Urothelium cell line (cell line): ENCODE measurements at regions not wholly inside any gene's neighbourhood (a gene's known extent, or its start where the extent isn't known, plus 50 kb on each side); places are given as distances from the start of the nearest gene placed in this dataset.
A peak's percentile ranks its signal among the peaks of the same experiment; 100 is the strongest.
"Not testable (repeated sequence)": the region's sequence is repeated elsewhere in the genome, so short reads cannot be mapped to it uniquely, and the experiment has no call there.

Source experiments
- DNase-seq: peaks from one replicate; pipeline ENCODE4 v3.0.0; 2011; ENCODE audit warnings: low spot score, mixed read lengths
- FAIRE-seq: peaks from 2 replicates; lab custom pipeline; 2011; peaks lifted over from hg19 to GRCh38; lab: Jason Lieb, UNC

DNA sequence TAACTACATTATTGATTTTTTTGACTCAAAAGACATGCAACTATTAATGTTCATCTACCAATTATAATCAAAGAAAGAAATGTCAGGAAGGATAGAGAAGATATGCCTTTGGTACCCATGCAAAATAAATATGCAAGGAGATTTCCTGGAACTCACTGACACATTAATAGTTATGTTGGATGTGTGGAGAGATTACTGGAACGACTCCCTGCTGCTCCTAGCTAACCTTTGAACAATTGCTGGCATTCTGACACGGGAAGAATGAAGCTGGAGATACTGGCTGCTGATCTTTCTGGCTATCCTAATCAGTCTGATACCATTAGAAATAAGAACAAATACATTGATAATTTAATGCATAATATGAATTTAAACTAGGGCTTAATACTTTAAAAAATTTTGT, 507.9 kb upstream of the NRG3 start:
- DNase-seq (no peak), FAIRE-seq (no peak)

DNA sequence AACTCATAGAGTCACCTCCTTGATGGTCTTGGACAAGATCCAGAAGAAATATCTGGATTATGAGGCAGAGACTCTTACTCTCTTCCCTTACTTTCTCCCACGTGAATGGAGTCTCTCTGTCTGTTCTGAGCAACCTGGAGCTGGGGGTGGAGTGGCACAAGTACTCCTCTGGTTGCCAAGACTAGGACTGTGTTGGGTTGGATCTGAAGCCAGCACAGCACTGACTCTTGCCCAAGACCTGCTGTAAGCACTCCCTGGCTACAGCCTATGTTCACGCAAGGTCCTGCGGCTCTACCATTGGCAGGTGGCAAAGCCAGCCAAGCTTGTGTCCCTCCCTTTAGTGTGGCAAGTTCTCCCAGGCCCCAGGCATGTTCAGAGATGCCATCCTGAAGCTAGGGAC, 488.2 kb upstream of the NRG3 start:
- no peak for FAIRE-seq
- DNase-seq = no peak

DNA sequence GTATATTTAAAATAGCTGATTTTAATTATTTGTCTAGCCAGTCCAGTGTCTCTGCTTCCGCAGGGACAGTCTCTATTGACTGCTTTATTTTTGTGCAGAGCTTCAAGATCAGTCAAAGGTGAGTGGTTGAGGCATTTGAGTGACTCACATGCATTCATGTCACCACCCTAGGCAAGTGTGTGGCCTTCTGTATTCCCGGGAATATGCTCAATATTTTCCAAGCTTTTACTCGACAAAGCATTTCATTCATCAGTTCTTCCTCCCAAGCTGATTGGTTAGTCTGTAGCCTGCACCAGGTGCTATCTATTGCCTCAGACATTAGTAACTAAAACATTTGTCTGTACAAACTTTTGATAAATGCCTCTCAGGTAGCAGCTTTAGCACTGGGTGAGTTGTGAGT, 471.5 kb upstream of the NRG3 start:
- DNase-seq (peak; percentile 4), FAIRE-seq (no peak)

DNA sequence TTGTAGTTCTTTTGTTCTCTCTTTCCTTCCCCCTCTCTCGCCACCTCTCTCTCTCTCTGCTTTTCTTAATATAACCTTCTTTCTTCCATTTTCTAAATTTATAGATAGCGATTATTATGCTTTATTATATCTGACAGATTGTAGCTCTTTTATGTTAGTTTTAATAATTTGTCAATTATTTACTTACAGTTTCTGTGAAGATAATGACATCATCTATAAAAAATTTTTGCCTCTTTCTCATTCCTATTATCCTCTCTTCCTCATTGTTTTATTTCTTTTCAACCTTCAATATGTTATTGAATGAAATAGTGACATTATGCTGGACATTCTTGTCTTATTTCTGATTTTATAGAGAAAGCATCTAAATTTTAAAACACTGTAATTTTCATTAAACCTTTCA, 469.6 kb upstream of the NRG3 start:
- DNase-seq = no peak
- FAIRE-seq = no peak

DNA sequence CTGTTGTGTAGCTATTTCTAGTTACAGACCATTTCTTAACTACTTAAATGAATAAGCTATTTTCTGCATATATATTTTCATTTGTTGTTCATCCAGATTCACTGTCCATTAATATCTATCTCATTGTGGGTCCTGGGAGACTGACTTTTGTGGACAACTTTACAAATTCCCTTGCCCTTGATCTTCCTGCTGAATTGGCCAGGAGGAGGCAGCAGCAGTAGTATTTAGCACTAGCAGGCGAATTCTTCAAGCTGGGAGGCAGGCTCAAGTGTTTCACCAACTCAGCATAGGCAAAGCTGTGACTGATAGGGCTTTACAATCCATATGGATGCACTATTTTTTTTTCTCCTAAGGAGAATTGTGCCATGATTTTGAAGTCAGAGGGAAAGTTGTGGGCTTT, 461.0 kb upstream of the NRG3 start:
- DNase-seq = peak; percentile 6
- FAIRE-seq = no peak

DNA sequence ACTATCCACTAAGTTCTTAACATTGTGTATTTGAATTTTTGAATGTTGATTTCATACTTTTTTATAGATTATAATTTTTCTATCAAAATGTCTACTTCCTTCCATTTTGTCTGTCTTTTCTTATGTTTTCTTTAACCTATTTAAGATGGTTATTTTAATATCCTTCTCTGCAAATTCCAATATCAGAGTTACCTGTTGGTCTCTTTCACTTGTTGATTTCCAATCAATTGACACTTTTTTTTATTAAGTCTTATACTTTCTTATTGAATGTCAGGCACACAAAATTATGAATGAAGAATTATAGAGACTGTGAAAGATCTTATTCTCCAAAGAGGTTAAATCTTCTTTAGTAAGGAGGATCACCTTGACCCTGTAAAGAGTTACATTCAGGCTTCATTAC, 448.3 kb upstream of the NRG3 start:
- no peak for FAIRE-seq
- no peak for DNase-seq

DNA sequence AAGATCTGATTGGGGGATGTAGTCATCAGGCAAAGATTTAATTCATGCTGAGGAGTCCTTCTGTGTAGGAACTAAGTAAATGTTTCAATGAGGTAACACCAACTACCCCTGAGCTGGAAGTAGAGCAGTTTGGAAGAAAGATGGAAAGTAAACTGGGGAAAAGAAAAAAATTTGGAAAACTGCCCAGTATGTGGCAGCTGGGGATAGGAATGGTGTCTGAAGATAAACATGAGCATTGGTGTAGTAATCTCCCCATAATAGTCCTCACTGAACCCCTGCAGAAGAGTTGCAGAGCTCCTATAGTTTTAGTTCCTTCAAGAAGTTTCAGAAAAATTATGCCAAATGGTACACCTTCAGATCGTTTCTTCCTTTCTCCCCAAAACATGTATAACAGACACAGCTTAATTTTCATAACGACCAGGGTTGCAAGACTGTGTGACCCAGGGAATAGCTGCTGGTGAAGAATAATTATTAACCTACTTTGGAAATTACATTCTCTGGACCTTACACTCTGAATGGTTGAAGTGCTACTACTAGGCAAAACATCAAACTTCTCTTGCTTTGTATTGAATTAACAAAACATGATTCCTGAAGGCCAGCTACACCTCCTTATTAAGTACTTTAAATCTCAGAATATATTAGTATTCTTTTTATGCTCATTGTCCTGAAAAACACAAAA, 446.4 kb upstream of the NRG3 start:
- FAIRE-seq = no peak
- DNase-seq = no peak

DNA sequence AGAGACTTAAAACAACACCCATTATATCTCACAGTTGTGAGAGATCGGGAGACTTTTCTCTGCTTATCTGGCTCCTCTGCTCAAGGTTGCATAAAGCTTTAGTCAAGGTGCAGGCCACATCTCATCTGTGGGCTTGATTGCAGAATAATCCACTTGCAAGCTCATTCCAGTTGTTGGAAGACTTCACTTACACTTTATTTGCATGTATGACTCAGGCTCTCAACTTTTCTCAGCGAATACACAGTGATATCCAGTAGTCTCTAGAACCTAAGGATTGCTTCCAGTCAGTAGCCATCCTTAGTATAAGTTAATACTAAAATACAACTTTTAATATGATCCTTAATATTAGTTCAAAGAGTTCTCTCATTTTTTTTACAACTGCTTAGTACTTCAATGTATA, 435.5 kb upstream of the NRG3 start:
- no peak for FAIRE-seq
- DNase-seq = no peak

DNA sequence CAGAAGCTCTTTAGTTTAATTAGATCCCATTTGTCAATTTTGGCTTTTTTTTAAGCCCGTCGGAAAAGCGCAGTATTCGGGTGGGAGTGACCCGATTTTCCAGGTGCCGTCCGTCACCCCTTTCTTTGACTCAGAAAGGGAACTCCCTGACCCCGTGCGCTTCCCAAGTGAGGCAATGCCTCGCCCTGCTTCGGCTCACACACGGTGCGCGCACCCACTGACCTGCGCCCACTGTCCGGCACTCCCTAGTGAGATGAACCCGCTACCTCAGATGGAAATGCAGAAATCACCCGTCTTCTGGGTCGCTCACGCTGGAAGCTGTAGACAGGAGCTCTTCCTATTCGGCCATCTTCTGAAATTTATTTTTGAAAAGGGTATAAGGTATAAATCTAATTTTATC, 433.4 kb upstream of the NRG3 start:
- not testable (repeated sequence) for DNase-seq, FAIRE-seq

DNA sequence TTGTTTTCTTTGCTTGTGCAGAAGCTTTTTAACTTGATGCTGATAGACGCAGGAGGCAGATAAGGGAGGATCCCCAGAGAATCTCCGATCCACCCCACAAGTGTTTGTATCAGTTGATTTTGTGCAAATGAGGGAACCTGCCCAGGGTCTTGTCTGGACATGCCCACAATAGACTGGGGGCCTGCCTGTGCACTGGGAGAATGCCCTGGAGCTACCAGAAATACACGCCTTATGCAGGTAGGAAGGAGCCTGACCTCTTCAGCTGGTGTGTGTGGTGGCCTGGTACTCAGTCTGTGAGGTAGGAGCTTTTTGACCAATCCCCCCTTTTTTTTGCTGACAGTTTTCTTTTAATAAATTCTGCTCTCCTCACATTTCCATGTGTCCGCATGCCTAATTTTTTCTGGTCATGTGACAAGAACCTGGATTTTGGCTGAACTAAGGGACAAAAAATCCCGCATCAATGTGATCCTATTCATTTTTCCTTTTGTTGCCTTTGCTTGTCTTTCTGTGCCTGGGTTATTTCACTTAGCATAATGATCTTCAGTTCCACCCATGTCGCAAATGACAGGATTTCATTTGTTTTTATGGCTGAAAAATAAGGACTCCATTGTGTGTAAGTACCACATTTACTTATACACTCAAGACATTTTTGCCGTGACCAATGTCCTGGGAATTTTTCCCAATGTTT, 430.6 kb upstream of the NRG3 start:
- FAIRE-seq (no peak), DNase-seq (no peak)

DNA sequence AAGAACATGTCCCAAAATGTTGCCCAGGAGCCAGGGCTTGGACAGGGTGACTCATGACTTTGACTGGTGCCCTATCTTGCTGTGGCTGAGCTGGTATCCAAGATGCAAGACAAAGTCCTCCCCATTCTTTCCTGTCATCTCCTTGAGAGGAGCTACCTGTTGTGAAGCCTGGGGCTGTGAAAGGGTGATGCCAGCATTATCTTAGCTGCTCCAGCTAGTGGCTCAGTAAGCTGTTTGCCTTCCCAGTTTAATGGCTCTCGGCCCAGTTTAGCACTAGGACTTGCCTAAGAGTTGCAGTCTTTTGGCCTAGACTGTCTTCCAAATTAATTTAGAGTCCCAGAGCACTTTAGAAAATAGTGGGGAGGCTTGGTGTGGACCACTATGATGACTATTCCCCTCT, 424.3 kb upstream of the NRG3 start:
- DNase-seq (no peak), FAIRE-seq (no peak)

DNA sequence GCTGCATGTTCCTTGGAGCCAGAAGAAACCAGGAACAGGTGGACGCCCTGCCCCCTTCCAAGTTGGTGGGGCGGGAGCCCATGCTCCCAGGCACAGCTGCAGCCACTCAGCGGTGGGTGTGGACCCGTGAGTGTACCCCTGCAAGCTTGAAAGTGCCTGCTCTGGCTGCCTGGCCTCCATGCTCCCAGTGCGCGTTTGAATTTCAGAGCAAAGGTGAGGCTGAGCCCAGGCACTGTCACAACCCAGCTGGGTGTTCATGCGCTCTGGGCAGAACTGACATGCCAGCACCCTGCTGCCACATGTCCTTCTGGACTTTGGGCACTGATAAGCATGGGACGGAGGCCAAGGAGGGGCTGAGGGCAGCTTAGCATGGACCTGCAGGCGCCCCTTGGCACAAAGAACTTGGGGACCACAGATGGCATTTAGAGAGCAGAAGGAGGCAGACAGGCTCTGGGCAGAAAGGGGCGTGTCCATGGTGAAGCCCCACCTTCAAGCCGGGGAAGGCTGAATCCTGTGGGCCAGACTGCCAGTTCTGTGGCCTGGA, 402.0 kb upstream of the NRG3 start:
- no peak for FAIRE-seq
- no peak for DNase-seq

DNA sequence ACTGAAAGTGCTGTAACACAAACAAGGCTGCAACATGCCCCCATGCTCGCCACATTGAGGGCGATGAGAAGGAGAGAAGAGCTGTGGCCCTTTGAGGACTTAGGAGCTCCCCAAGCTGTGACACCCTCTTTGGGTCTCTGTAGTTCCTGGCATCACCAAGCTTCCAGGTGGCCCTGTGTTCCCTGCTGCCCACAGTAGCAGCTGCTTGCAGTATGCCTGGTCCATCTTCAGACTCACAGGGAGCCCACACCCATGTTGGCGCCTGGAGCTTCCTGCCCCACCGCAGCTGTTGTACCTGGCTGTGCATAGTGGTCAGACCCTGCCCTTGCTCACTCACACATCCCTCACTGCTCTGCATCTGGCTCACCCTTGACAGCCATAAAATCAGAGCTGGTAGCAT, 401.2 kb upstream of the NRG3 start:
- no peak for FAIRE-seq
- DNase-seq = no peak

DNA sequence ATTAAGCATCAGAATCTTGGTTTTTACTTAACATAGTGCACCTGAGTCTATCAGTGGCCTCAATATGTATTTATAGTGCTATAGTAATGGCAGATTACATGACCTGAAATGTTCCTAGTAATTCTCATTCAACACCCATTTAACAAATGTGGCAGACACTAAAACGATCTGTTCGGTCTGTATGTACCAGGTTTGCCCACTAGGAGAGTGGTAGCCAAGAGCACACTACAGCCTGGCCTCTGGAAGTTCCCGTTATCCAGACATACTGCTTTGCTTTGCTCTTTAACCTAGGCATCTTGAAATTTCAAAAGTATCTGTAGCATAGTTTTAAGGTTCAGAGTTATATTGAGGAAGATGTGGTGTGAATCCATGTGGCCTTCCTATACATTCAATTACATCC, 395.7 kb upstream of the NRG3 start:
- FAIRE-seq (no peak), DNase-seq (no peak)

DNA sequence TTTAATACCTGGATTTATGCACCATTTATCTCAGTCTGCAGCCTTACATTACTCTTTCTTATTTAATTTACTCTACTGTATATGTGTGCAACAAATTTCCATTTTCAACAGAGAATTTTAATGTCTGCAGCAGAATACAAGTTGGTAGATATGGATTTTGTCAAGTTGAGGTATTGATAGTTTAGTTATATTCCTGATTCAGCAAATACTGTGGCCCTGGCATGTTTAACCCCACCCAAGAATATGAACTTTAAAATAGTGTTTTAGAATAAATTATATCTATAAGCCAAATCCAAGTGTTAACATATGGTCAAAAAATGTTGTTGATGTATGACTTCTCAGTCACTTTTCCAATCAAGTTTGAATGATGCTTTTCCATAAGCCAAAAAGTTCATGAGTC, 378.4 kb upstream of the NRG3 start:
- no peak for DNase-seq
- FAIRE-seq = no peak

DNA sequence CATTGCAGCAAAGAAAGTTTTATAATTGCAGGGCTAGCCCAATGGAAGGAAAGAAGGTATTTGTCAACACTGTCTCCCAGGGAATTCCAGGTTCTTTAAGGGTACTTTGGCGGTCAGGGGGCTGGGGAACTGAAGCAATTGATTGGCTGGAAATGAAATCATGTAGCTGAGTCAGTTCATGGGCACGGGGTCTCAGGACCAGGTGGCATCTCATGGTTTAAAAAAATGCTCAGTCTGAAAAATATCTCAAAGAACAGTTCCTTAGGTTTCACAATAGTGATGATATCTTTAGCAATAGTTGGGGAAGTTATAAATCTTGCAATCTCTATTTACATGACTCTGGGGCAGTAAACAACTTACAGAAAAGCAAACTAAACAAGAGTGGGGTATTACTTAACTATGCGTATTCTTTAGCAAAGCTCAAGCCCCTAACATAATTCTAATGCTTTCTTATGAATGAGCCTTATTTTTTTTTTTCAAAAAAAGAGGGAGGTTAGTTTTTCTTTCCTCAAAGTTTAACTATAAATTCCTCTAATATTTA, 376.9 kb upstream of the NRG3 start:
- no peak for FAIRE-seq

DNA sequence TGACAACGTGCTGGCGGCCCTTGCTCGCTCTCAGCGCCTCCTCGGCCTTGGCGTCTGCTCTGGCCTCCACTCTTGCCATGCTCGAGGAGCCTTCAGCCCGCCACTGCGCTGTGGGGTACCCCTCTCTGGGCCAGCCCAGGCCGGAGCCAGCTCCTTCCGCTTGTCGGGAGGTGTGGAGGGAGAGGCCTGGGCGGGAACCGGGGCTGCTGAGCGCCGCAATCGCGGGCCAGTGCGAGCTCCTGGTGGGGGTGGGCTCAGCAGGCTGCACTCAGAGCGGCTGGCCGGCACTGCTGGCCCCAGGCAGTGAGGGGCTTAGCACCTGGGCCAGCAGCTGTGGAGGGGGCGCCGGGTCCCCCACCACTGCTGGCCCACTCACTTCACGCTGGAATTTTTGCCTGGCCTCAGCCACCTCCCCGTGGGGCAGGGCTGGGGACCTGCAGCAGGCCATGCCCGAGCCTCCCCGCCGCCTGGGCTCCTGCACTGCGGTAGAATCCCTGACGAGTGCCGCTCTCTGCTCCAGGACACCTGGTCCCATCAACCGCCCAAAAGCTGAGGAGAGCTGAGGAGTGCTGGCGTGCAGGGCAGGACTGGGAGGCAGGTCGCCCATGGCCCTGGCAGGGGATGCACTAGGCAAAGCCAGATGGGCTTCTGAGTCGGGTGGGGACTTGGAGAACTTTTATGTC, 372.2 kb upstream of the NRG3 start:
- no peak for FAIRE-seq
- no peak for DNase-seq

More for the DNA sequence above, 376.9 kb upstream of the NRG3 start:
- peak; percentile 13 for DNase-seq

DNA sequence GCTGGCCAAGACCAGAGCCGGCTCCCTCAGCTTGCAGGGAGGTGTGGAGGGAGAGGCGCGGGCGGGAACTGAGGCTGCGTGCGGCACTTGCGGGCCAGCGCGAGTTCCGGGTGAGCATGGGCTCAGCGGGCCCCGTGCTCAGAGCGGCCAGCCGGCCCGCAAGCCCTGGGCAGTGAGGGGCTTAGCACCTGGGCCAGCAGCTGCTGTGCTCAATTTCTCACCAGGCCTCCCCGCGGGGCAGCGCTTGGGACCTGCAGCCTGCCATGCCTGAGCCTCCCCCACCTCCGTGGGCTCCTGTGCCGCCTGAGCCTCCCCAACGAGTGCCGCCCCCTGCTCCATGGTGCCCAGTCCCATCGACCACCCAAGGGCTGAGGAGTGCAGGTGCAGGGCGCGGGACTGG, 369.2 kb upstream of the NRG3 start:
- not testable (repeated sequence) for FAIRE-seq, DNase-seq

DNA sequence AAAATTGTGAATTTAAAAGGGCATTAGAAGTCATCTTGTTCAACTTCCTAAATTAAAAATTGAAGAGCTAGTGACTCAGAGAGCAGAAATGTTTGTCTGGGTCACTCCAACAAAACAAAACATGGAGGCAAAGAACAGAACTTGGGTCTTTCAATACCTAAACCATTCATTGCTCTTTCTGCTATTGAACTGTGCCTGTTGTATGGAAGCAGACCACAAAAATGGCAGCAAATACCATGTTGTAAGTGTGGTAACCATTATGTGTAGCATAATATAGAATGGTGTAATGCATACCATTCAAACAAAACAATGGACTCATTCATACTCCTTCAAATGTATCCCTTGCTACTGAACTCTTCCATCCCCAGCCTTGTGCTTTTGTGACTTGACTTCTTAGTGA, 360.2 kb upstream of the NRG3 start:
- FAIRE-seq (no peak), DNase-seq (no peak)

DNA sequence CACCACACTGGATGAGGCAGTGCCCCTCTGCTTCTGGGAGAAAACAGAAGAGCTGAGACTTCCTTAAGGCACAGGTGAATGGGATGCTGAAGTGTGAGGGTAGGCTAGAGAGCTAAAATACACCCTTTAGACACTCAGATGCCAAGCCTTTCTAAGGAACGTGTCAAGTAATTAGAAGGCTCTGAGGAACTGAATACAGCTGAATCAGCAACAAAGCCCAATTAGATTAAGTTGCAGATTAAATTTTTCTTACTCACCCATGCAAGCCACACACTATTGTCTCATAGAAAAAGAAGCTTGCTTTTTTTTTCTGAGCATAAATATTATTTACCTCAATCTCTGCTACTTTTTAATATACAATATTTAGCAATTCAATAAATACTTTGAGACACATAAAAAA, 354.3 kb upstream of the NRG3 start:
- FAIRE-seq (no peak), DNase-seq (no peak)

DNA sequence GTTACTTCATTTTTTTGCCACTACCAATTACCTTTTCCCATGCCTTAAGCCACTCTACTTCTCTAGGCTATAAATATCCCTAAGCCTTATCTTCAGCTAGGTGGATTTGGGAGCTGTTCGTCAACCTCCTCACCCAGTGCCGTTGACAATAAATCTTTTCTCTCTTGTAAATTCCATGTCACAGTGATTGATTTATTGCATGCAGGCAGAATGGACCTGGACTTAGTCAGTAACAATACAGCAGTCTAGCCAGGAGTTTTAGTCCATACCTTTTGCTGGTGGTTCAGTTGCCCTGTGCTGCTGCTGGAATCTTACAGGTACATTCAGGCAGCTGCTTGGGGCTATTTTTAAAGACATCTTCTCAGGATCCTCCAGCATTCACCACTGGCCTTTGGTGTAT, 350.5 kb upstream of the NRG3 start:
- DNase-seq (no peak), FAIRE-seq (no peak)

DNA sequence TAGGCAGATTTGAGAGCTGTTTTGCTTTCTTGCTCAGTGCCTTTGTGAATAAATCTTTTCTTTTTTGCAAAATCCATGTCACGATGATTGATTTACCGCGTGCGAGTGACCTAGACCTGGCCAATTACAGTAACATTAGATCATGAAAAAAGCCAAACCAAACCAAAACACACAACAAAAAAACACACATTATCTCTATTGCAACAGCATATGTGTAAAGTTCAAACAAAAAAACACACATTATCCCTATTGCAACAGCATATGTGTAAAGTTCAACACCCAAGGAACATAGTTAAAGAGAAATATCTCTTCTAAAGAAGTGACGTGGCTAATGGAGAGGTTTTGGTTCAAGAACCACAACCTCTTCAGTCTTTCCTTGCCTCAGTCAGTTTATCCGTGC, 342.6 kb upstream of the NRG3 start:
- no peak for DNase-seq
- FAIRE-seq = no peak
